Neuronal stem cell (in vitro differentiated cells): ENCODE measurements at regions not wholly inside any gene's neighbourhood (a gene's known extent, or its start where the extent isn't known, plus 50 kb on each side); places are given as distances from the start of the nearest gene placed in this dataset.

ENCODE experiments used
- DNase-seq: peaks from one replicate; pipeline ENCODE4 v3.0.0-alpha.2; 2013; ENCODE audit warnings: low spot score
- H2AFZ ChIP-seq: one replicate; pipeline ENCODE4 v1.6.1; 2013; ENCODE audit warnings: mild to moderate bottlenecking, low read length, inconsistent platforms
- H2AK5ac ChIP-seq: 2 replicates; pipeline ENCODE4 v1.6.1; 2013; ENCODE audit warnings: low read depth, mild to moderate bottlenecking, inconsistent platforms, low read length, moderate library complexity, mixed read lengths
- H2BK120ac ChIP-seq: 2 replicates; pipeline ENCODE4 v1.6.1; 2013; ENCODE audit warnings: low read depth, mild to moderate bottlenecking, inconsistent platforms, low read length, moderate library complexity, mixed read lengths
- H2BK12ac ChIP-seq: one replicate; pipeline ENCODE4 v1.6.1; 2013; ENCODE audit warnings: low read length, inconsistent platforms
- H2BK15ac ChIP-seq: 2 replicates; pipeline ENCODE4 v1.6.1; 2013; ENCODE audit warnings: mild to moderate bottlenecking, low read length, inconsistent platforms, mixed read lengths
- H2BK5ac ChIP-seq: one replicate; pipeline ENCODE4 v1.6.1; 2013; ENCODE audit warnings: inconsistent platforms, mild to moderate bottlenecking, low read length, moderate library complexity
- H3K14ac ChIP-seq: one replicate; pipeline ENCODE4 v1.6.1; 2013; ENCODE audit warnings: low read length, inconsistent platforms
- H3K18ac ChIP-seq: 2 replicates; pipeline ENCODE4 v1.6.1; 2013; ENCODE audit warnings: low read length, inconsistent platforms
- H3K23ac ChIP-seq: 2 replicates; pipeline ENCODE4 v1.6.1; 2013; ENCODE audit warnings: low read depth, mild to moderate bottlenecking, mixed read lengths, low read length, inconsistent platforms; ENCODE audit not compliant: poor library complexity
- H3K27ac ChIP-seq: replicated peaks from 3 replicates; pipeline ENCODE4 v1.5.1; 2013; ENCODE audit warnings: low read length, inconsistent platforms
- H3K27me3 ChIP-seq, 3 experiments: 2 replicates each; pipeline ENCODE4 v1.6.1; 2013; ENCODE audit warnings: low read length in 3 of 3, mild to moderate bottlenecking in 2 of 3, inconsistent platforms in 1 of 3, low read depth in 1 of 3, mixed read lengths in 1 of 3, moderate library complexity in 1 of 3; ENCODE audit not compliant: control insufficient read depth in 3 of 3, insufficient read depth in 3 of 3
- H3K36me3 ChIP-seq, 2 donors: replicated peaks in 1 of 2; 2 replicates each; pipeline ENCODE4 v1.6.1; 2013; ENCODE audit warnings: low read length in 2 of 2; ENCODE audit not compliant: control insufficient read depth in 2 of 2, insufficient read depth in 2 of 2
- H3K4ac ChIP-seq: 2 replicates; pipeline ENCODE4 v1.6.1; 2013; ENCODE audit warnings: inconsistent platforms, mild to moderate bottlenecking, low read length, moderate library complexity
- H3K4me1 ChIP-seq, 2 donors: 1 replicate in 1 of 2; 2 replicates in 1 of 2; pipeline ENCODE4 v1.6.1; 2013; ENCODE audit warnings: low read length in 2 of 2, low read depth in 1 of 2; ENCODE audit not compliant: control insufficient read depth in 2 of 2, insufficient read depth in 1 of 2
- H3K4me2 ChIP-seq: one replicate; pipeline ENCODE4 v1.6.1; 2013; ENCODE audit warnings: mild to moderate bottlenecking, low read length, inconsistent platforms; ENCODE audit not compliant: insufficient read depth, poor library complexity, severe bottlenecking
- H3K4me3 ChIP-seq, 2 donors: 2 replicates each; pipeline ENCODE4 v1.5.1; 2013; ENCODE audit warnings: low read length in 2 of 2, mild to moderate bottlenecking in 2 of 2, inconsistent platforms in 1 of 2, moderate library complexity in 1 of 2
- H3K79me1 ChIP-seq: one replicate; pipeline ENCODE4 v1.6.1; 2013; ENCODE audit warnings: low read depth, mild to moderate bottlenecking, inconsistent platforms, low read length, moderate library complexity
- H3K9ac ChIP-seq: one replicate; pipeline ENCODE4 v1.6.1; 2013; ENCODE audit warnings: mild to moderate bottlenecking, low read depth, low read length, inconsistent platforms; ENCODE audit not compliant: poor library complexity
- H3K9me3 ChIP-seq, 2 donors: replicated peaks in 1 of 2; 2 replicates each; pipeline versions ENCODE3 to v1.6.1; 2013; ENCODE audit warnings: low read length in 2 of 2, mild to moderate bottlenecking in 2 of 2, inconsistent platforms in 1 of 2, low read depth in 1 of 2, mixed read lengths in 1 of 2, moderate library complexity in 1 of 2; ENCODE audit not compliant: control insufficient read depth in 2 of 2, insufficient read depth in 1 of 2
- H4K8ac ChIP-seq: one replicate; pipeline ENCODE4 v1.6.1; 2013; ENCODE audit warnings: low read depth, mild to moderate bottlenecking, inconsistent platforms, low read length, moderate library complexity
- H4K91ac ChIP-seq: one replicate; pipeline ENCODE4 v1.6.1; 2013; ENCODE audit warnings: low read length, low read depth, mild to moderate bottlenecking, inconsistent platforms; ENCODE audit not compliant: poor library complexity
- WGBS, 2 donors: extraction: QIAGEN DNeasy Blood & Tissue Kit; methylation state at CpG; one replicate each; pipeline ENCODE4 v1.1.7; 2013; ENCODE audit warnings: missing lambda C conversion rate in 2 of 2, mixed read lengths in 1 of 2; ENCODE audit not compliant: insufficient read length in 2 of 2, insufficient replicate concordance in 1 of 2; ENCODE audit errors: extremely low coverage in 2 of 2; 5-methylcytosine and 5-hydroxymethylcytosine counted together

DNA sequence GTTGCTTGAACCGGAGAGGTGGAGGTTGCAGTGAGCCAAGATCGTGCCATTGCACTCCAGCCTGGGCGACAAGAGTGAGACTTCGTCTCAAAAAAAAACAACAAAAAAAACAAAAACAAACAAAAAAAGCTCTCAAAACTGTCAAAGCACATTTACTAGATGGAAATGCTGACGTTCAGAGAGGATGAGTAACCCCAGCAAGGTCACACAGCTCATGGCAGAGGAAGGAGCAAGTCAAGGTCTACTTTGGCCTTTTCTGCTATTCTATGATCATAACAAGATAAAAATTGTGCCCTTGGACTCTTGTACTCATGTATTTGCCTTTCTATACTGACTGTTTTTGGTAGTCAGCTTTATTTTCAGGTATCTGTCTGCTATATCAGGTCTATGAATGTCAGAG lies 109.5 kb downstream of the ARL6IP6 start:
- H4K91ac ChIP-seq: no peak overlapping the region
- H3K9ac ChIP-seq: no peak overlapping the region
- no peaks in the 10 kb centered on the region for H3K36me3 ChIP-seq
- no peaks in the 10 kb centered on the region for H3K27me3 ChIP-seq
- no peak overlapping the region for H3K23ac ChIP-seq
- no peak overlapping the region for H2AFZ ChIP-seq
- no peak overlapping the region for H3K4me3 ChIP-seq
- H3K4me1 ChIP-seq: no peaks in the 10 kb centered on the region
- no peak overlapping the region for H3K4ac ChIP-seq
- no CpG with 5 or more reads among the region's 5 CpGs for WGBS, 2 donors
- DNase-seq: no peak
- no peak overlapping the region for H3K4me2 ChIP-seq
- H3K14ac ChIP-seq: no peak overlapping the region
- no peak overlapping the region for H2BK15ac ChIP-seq
- no peak overlapping the region for H2BK5ac ChIP-seq
- H2BK120ac ChIP-seq: no peak overlapping the region
- no peak overlapping the region for H2AK5ac ChIP-seq
- H3K79me1 ChIP-seq: no peaks in the 10 kb centered on the region
- no peak overlapping the region for H4K8ac ChIP-seq
- H3K9me3 ChIP-seq: no peaks in the 10 kb centered on the region
- H3K27ac ChIP-seq: no peak overlapping the region
- no peak overlapping the region for H3K18ac ChIP-seq
- H2BK12ac ChIP-seq: no peak overlapping the region

DNA sequence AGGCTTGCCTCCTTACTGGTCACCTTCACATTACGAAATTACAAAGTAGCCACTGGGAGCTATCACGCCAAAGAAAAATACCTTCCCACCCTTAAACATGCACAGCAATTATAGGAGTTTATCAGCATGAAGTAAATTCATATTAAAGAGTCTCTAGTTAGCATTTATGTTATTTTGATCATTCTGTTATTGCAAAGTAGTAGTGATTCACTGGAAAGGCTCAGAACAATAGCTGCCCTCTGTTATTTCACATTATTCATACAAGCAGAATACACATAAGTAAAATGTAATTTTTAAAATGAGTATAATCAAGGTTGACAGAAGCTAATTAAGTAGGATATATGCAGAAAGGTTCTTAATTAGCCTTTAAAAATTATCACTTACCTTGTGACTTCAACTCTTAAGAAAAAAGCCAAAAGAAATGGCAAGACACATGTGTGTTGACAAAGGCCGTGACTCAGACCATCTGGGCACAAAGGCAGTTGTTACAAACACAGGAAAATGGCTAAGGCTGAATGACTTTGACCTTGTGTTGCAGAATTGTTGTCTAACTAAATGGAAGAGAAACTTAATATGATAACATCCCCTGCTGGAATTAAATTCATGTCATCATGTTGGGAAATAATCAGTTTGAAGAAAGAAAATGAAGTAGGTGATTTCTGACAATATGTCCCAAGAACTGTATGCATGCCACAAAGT lies 108.3 kb downstream of the ARL6IP6 start:
- Histone ChIP-seq H3K36me3 (no peaks in the 10 kb centered on the region), H2BK15ac (no peak overlapping the region), H3K27me3 (no peaks in the 10 kb centered on the region), H2BK5ac (no peak overlapping the region), H2BK120ac (no peak overlapping the region), H3K9me3 (no peaks in the 10 kb centered on the region), H3K18ac (no peak overlapping the region), H4K91ac (no peak overlapping the region), H3K27ac (no peak overlapping the region), H3K4me3 (no peak overlapping the region), H2AFZ (no peak overlapping the region), H3K4ac (no peak overlapping the region), H3K4me1 (no peaks in the 10 kb centered on the region), H2BK12ac (no peak overlapping the region), H3K14ac (no peak overlapping the region), H3K4me2 (no peak overlapping the region), H2AK5ac (no peak overlapping the region), H3K9ac (no peak overlapping the region), H3K79me1 (no peaks in the 10 kb centered on the region), H3K23ac (no peak overlapping the region), H4K8ac (no peak overlapping the region)
- no CpG with 5 or more reads among the region's 3 CpGs for WGBS, 2 donors
- no peak for DNase-seq

DNA sequence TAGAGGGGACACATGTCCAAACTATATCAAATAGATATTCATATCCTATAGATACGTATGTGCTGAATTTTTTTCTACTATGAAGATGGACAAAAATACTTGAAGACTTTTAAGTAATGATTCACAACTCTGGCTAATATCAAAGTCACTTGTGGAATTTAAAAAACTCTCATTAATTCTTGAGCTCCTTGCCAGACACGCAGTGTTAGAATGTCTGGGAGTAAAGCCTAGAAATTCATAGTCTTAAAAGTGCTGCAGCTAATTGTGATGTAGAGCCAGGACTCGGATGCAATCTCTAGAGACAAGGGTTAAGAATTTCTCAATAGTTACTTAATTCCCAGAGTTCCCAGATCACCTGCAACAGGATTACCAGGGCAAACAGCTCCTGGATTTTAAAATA lies 107.4 kb downstream of the ARL6IP6 start:
- no peak for DNase-seq
- H3K27me3 ChIP-seq: no peaks in the 10 kb centered on the region
- no CpG with 5 or more reads among the region's 3 CpGs for WGBS, 2 donors
- no peak overlapping the region for H3K4ac ChIP-seq
- H4K8ac ChIP-seq: no peak overlapping the region
- no peak overlapping the region for H3K9ac ChIP-seq
- H2BK15ac ChIP-seq: no peak overlapping the region
- H3K4me1 ChIP-seq: no peaks in the 10 kb centered on the region
- H4K91ac ChIP-seq: no peak overlapping the region
- H3K9me3 ChIP-seq: no peaks in the 10 kb centered on the region
- H3K4me3 ChIP-seq: no peak overlapping the region
- no peak overlapping the region for H2AK5ac ChIP-seq
- no peak overlapping the region for H2BK12ac ChIP-seq
- no peak overlapping the region for H3K27ac ChIP-seq
- no peak overlapping the region for H2BK5ac ChIP-seq
- H2AFZ ChIP-seq: no peak overlapping the region
- no peak overlapping the region for H3K14ac ChIP-seq
- H3K23ac ChIP-seq: no peak overlapping the region
- H2BK120ac ChIP-seq: no peak overlapping the region
- no peak overlapping the region for H3K4me2 ChIP-seq
- no peak overlapping the region for H3K18ac ChIP-seq
- H3K79me1 ChIP-seq: no peaks in the 10 kb centered on the region
- no peaks in the 10 kb centered on the region for H3K36me3 ChIP-seq

DNA sequence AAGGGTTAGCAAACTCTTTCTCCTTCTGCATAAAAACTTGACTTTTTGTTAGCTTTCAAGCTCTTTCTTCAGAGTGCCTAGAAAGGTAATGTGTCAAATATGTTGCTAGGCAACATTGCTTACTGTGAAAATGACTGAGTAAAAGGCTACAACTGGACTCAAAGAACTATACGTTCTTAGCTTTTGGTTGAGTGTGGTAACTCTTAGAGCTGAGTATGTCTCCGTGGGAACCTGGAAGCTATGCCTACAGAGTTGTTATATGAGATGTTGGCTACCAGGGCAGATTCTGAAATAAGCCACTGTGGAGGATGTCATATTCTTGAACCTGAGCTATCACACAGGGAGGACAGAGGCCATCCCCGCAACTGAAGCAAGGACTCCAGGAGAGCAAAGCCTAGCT lies 105.5 kb downstream of the ARL6IP6 start:
- Histone ChIP-seq H3K14ac (no peak overlapping the region), H2BK120ac (no peak overlapping the region), H3K18ac (no peak overlapping the region), H2AK5ac (no peak overlapping the region), H3K27me3 (no peaks in the 10 kb centered on the region), H2AFZ (no peak overlapping the region), H4K8ac (no peak overlapping the region), H3K23ac (no peak overlapping the region), H2BK12ac (no peak overlapping the region), H4K91ac (no peak overlapping the region), H2BK5ac (no peak overlapping the region), H3K27ac (no peak overlapping the region), H3K4me2 (no peak overlapping the region), H3K9ac (no peak overlapping the region), H3K4ac (no peak overlapping the region), H2BK15ac (no peak overlapping the region), H3K36me3 (no peaks in the 10 kb centered on the region), H3K4me1 (no peaks in the 10 kb centered on the region), H3K4me3 (no peak overlapping the region), H3K79me1 (no peaks in the 10 kb centered on the region), H3K9me3 (no peaks in the 10 kb centered on the region)
- WGBS, 2 donors: no CpG with 5 or more reads among the region's 3 CpGs
- DNase-seq: no peak
